HG03064 (cell line): ENCODE measurements at regions not wholly inside any gene's neighbourhood (a gene's known extent, or its start where the extent isn't known, plus 50 kb on each side); places are given as distances from the start of the nearest gene placed in this dataset.

ENCODE experiments used
- ATAC-seq: cut with Tn5 transposase; IDR thresholded peaks from one replicate; pipeline ENCODE4 v1.9.1; 2021; ENCODE audit warnings: low read depth; ENCODE audit not compliant: unreplicated experiment

- no peak for ATAC-seq
Measured at GRCh38 chr7:41035794-41036193, 667.1 kb downstream of the INHBA start.

DNA sequence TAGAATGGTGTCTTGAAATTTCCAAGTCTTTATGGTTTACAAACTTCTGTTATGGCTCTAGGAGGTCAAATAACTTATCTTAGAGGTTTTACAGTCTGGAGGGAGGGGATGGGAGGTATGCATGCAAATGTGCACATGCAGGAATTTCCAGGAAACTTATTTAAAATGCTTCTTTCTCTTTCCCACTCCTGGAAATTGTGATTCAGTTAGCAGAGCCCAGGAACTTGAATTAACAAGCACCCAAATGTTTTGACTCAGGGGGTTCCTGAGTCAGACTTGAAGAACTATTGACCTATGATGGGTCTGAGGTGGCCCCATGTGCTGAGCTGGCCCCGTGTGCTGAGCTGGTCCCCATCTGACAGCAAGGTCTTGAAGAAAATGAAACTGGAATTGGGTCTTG lies 669.4 kb downstream of the INHBA start:
- ATAC-seq, result no peak

- ATAC-seq, result no peak
Measured at GRCh38 chr7:41030673-41031072, 672.2 kb downstream of the INHBA start.

GRCh38 chr7:41029072-41029499 lies 673.8 kb downstream of the INHBA start:
- ATAC-seq, result no peak

DNA sequence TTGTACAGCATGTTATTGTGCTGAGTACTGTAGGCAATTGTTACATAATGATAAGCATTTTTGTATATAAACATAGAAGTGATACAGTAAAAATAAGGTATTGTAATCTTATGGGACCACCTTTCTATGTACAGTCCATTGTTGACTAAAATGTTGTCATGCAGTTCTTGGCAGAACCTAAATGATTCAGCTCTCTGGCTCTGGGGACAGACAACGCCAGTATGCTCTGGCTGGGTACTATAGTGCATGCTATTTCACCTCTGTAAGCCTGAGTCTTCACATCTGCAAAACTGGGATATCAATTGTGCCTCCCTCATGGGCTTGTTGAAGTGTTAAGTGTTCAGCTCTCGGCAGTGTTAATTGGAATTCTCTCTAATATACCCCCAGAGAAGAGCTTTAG lies 674.3 kb downstream of the INHBA start:
- no peak for ATAC-seq

- no peak for ATAC-seq
Measured at GRCh38 chr7:41027428-41028115, 675.3 kb downstream of the INHBA start.

DNA sequence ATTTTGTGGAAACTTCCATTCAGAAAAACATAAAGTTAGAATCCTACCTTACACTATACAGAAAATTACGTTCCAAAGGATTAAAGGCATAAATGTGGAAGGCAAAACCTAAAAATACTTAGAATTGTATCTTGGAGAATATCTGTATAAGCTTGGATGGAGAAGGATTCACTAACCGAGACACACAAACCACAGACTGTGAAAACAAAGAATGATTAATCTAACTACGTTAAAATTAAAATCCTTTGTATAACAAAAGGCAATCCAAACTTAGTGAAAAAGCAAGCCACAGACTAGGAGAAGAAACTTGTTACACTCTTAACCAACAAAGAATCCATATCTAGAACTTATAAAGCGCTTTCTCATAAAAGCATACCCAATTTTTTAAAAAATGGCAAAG lies 678.8 kb downstream of the INHBA start:
- no peak for ATAC-seq

DNA sequence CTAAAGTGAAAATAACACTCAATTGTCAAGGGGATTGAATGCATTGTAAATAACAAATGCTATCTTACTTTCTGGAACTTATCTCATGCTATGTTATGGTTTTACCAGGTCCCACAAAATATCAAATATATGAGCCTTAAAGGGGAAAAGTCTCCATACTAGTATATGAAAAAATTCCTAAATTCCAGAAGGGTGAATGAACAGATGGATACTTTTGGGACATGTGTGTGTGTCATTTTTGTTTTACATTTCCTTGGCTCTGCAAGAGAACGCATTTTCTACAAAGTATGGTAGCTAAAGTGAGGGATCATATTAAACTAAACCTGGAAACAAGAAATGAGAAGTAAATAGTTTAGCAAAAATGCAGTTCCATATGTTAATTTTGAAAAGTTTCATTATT lies 682.8 kb downstream of the INHBA start:
- no peak for ATAC-seq

DNA sequence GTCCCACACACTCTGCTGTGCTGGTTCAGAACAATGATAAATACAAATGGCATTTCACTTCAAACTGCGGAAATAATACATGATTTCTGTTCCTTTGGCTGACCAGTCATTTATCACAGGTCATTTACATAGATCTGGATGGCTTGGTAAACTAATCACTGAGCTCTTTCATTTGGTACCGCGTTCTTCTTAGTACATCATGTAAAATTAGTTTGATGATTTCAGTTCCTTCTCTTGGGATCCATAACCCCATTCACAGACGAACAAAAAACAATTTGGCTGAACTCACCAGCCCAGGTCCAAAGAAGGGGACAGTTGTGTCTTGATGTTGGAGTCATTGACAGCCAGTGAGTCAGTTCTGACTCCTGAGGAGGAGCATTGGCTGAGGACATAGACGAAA lies 689.8 kb downstream of the INHBA start:
- ATAC-seq, result no peak

GRCh38 chr7:41012041-41012440 lies 690.8 kb downstream of the INHBA start:
- ATAC-seq, result no peak

DNA sequence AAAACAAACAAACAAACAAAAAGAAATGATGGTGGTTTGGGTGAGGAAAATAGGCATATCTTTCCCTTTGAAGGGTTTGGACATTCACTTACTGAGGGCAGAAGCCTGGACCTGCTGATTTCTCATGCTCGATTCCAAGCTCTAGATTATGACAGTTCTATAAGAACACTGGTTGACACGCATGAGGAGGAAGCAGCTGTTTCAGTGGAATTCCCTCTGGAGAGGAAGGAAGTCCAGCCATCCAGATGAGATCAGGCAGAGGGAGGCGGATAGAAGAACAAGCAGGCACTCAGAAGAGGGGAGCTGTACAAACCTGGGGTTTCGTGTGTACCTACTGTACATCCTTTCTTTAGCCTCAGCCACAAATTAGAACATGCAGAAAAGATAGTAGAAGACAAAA lies 691.9 kb downstream of the INHBA start:
- ATAC-seq, result no peak

DNA sequence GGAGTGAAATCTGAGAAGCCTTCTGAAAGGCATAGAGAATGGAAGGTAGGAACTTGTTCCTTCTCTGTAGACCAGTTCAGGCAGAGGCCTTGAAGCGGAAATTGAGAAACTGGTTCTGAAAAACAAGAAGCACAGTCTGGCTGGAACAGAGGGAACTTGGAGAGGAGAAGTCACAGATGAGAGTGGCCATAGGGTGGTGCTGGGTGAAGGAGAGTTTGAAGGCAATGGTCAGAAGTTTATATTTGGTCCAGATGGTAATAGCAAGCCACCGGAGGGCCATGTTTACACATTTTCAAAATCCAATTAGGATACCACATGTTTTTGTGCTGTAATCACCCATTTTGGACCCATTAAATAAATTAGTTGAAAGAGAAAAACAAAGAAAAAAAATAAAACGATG lies 692.5 kb downstream of the INHBA start:
- no peak for ATAC-seq

- ATAC-seq, result no peak
Measured at GRCh38 chr7:41007811-41008210, 695.1 kb downstream of the INHBA start.

DNA sequence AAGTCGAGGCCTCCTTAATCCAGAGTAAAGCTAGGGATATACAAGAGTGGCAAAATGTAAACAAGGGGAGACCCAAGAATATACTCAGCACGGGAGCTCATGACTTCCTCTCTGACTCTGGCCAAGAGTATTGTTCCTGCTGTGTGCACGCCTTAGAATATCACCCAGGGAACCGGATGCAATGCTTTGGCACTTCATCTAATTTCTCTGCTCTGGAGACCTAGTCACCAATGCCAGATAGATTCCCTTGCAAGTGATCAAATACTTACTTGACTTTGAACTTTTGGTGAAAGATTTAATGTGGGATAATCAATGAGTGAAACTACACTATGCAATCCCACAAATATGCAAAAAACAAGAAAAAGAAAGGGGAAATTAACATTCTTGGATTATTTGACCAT lies 695.5 kb downstream of the INHBA start:
- no peak for ATAC-seq

DNA sequence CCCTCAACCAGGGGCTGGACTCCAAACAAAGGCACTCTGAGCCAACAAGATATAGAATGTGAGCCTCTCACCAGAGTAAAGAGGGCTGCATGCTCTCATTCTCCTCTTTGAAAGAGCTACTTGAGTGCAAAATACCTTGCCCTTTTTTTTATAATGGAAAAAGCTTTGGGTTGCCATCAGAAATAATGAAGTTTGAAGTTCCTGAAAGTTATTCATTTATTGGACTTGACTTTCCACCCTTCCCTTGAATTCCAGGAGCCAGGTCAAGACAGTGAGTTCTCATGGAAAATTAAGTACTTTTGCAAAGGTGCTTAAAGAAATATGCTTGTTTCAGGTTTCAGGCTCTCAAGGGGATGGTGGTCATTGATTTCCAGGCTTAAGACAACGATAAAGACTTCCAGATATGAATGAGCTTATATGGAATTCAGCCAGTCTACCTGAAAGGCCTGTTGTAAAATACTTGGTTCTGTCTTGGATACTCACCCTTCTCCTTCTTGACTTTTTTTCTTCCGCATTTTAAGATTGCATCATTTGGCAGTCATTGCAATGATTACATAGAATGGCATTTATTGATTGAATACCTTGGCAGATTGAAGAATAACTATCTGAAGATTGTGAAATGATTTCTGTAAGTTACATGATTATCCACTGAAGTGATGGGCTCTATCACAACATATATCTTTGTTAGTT lies 696.4 kb downstream of the INHBA start:
- ATAC-seq, result no peak

- ATAC-seq, result no peak
Measured at GRCh38 chr7:41005374-41005901, 697.5 kb downstream of the INHBA start.

- no peak for ATAC-seq
Measured at GRCh38 chr7:41003977-41004376, 698.9 kb downstream of the INHBA start.

DNA sequence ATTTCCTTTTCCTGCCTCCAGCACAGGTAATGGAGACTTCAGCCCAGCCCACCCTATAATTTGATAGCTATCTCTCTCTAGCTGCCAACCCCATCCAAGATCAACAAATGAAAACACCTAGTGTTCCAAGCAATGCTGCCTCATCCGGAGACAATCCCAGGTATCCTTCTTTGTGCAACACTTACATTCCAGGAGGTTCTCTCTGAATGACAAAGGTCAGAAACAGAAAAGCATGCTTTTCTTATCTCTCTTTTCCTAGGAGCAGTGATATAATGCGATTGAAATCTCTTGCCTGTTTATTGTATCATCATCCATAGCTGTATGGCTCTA lies 699.3 kb downstream of the INHBA start:
- ATAC-seq, result no peak

GRCh38 chr7:41002741-41003610 lies 699.9 kb downstream of the INHBA start:
- ATAC-seq, result no peak

GRCh38 chr7:41000042-41000441 lies 702.8 kb downstream of the INHBA start:
- no peak for ATAC-seq

DNA sequence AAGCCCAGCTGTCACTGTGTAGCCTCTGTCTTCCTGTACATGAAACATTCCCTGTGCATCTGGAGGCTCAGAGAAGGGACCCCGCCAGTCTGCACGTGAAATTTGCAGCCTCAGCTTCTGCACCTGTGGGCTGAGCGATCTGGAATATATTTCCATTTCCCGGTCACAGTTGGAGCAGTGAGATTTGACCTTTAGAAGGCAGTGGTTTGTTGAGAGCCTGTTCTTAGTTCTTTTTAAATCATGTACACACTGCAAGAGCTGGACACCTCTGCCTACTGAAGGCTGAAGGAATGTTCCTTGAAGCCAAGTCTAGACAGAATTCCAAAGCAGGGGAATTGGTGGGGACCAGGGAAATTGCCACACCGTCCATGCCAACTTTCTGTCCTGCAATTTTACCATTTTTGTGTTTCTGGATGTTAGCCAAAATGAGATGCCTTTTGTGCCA lies 706.6 kb downstream of the INHBA start:
- ATAC-seq, result no peak
